HCT116 (cell line): ENCODE measurements at regions not wholly inside any gene's neighbourhood (a gene's known extent, or its start where the extent isn't known, plus 50 kb on each side); places are given as distances from the start of the nearest gene placed in this dataset.

Experiments
- ATAC-seq: fragments of 200-7000 bp; cut with Tn5 transposase; 2 replicates; pipeline ENCODE4 v1.9.1; 2020; ENCODE audit warnings: mild to moderate bottlenecking, moderate library complexity
- BruUV-seq: library from RNA; stranded (reverse); fragments of 400-500 nt; replicated peaks from 2 replicates; lab custom pipeline; 2021; lab: Mats Ljungman, UMichigan
- CTCF ChIA-PET: fragments of 300-600 bp; sonication (Branson Sonifier 250); formaldehyde crosslinking; loops from one replicate; lab custom pipeline; 2021; ENCODE audit warnings: antibody characterized with exemption; lab: Charles Lee
- POLR2A ChIA-PET: fragments of 300-600, 350-600 bp; sonication (Branson Sonifier 250); formaldehyde crosslinking; loops from one replicate; lab custom pipeline; 2021; ENCODE audit warnings: antibody characterized with exemption; lab: Charles Lee
- RAD21 ChIA-PET, 2 experiments: fragments of 300-600 bp; sonication (Branson Sonifier 250); formaldehyde crosslinking; loops; one replicate each; lab custom pipeline; 2023; ENCODE audit warnings: low total read pairs in 2 of 2; ENCODE audit not compliant: uncharacterized antibody in 2 of 2, unreplicated experiment in 2 of 2, low non-redundant PET in 1 of 2; lab: Charles Lee
- DNase-seq: peaks from one replicate; pipeline ENCODE4 v3.0.0-alpha.2; 2010; ENCODE audit warnings: low read depth, low spot score
- H2AFZ ChIP-seq: fragments of 200-600 bp; shearing (Covaris generic), sonication (generic); 2 replicates; pipeline ENCODE4 v1.6.1; 2017; ENCODE audit warnings: low read depth, mixed run types, mixed read lengths, antibody characterized with exemption, low read length; ENCODE audit not compliant: poor library complexity, severe bottlenecking
- H3K27ac ChIP-seq: 2 replicates; pipeline ENCODE4 v1.5.1; 2012; ENCODE audit warnings: low read depth, low read length
- H3K27me3 ChIP-seq: fragments of 200-600 bp; sonication (generic); 2 replicates; pipeline ENCODE4 v1.6.1; 2016; ENCODE audit warnings: mixed run types, low read length, mixed read lengths; ENCODE audit not compliant: insufficient read depth
- H3K36me3 ChIP-seq, 2 experiments: fragments of 200-500 bp in 1 of 2; fragments of 200-600 bp in 1 of 2; sonication (Bioruptor generic) in 1 of 2; sonication (generic) in 1 of 2; 2 replicates each; pipeline versions ENCODE4 v1.5.1 to v1.6.1; 2014 to 2016; ENCODE audit warnings: low read length in 2 of 2, inconsistent platforms in 1 of 2, mixed read lengths in 1 of 2, mixed run types in 1 of 2; ENCODE audit not compliant: insufficient read depth in 2 of 2, control insufficient read depth in 1 of 2
- H3K4me1 ChIP-seq, 2 experiments: fragments of 200-600 bp in 1 of 2; sonication (generic) in 1 of 2; 2 replicates each; pipeline versions ENCODE4 v1.5.1 to v1.6.1; 2012 to 2017; ENCODE audit warnings: low read length in 2 of 2, inconsistent platforms in 1 of 2, mild to moderate bottlenecking in 1 of 2, mixed read lengths in 1 of 2, mixed run types in 1 of 2, moderate library complexity in 1 of 2; ENCODE audit not compliant: insufficient read depth in 2 of 2, control insufficient read depth in 1 of 2
- H3K4me2 ChIP-seq: fragments of 200-600 bp; sonication (generic); 2 replicates; pipeline ENCODE4 v1.6.1; 2017; ENCODE audit warnings: mixed run types, low read length, mixed read lengths
- H3K4me3 ChIP-seq, 2 experiments: fragments of 200-600 bp in 1 of 2; sonication (generic) in 1 of 2; replicated peaks in 1 of 2; 2 replicates each; pipeline ENCODE4 v1.5.1; 2011 to 2016; ENCODE audit warnings: low read length in 2 of 2, control low read depth in 1 of 2, low read depth in 1 of 2, mild to moderate bottlenecking in 1 of 2, mixed read lengths in 1 of 2, mixed run types in 1 of 2
- H3K79me2 ChIP-seq: fragments of 200-600 bp; sonication (generic); 2 replicates; pipeline ENCODE4 v1.6.1; 2017; ENCODE audit warnings: mild to moderate bottlenecking, mixed run types, low read length, moderate library complexity, mixed read lengths; ENCODE audit not compliant: insufficient read depth
- H3K9ac ChIP-seq: fragments of 200-600 bp; sonication (generic); 2 replicates; pipeline ENCODE4 v1.6.1; 2016; ENCODE audit warnings: low read length, mixed read lengths
- H3K9me2 ChIP-seq: fragments of 200-600 bp; sonication (generic), shearing (Covaris generic); 2 replicates; pipeline ENCODE4 v1.6.1; 2017; ENCODE audit warnings: mixed run types, mild to moderate bottlenecking, moderate library complexity; ENCODE audit not compliant: insufficient read depth
- H3K9me3 ChIP-seq, 2 experiments: fragments of 200-500 bp in 1 of 2; fragments of 200-600 bp in 1 of 2; sonication (Bioruptor generic) in 1 of 2; sonication (generic) in 1 of 2; 2 replicates each; pipeline ENCODE4 v1.6.1; 2014 to 2017; ENCODE audit warnings: low read length in 2 of 2, mixed read lengths in 2 of 2, inconsistent platforms in 1 of 2, low read depth in 1 of 2, mild to moderate bottlenecking in 1 of 2, mixed run types in 1 of 2, moderate library complexity in 1 of 2; ENCODE audit not compliant: control insufficient read depth in 1 of 2, insufficient read depth in 1 of 2
- H4K20me1 ChIP-seq: fragments of 200-600 bp; sonication (generic), shearing (Covaris generic); 2 replicates; pipeline ENCODE4 v1.6.1; 2017; ENCODE audit warnings: mixed run types, mild to moderate bottlenecking, moderate library complexity; ENCODE audit not compliant: insufficient read depth
- CBX3 ChIP-seq: IDR thresholded peaks from 2 replicates; pipeline ENCODE4 v1.6.1; 2012; ENCODE audit warnings: low read depth
- CEBPB ChIP-seq: IDR thresholded peaks from 2 replicates; pipeline ENCODE4 v1.6.1; 2012; ENCODE audit warnings: low read depth
- CTCF ChIP-seq, 3 experiments: fragments of 200-600 bp in 1 of 3; sonication (generic) in 1 of 3; IDR thresholded peaks in 2 of 3; conservative IDR thresholded peaks in 1 of 3; 2 replicates each; pipeline ENCODE4 v1.5.1; 2012 to 2017; ENCODE audit warnings: low read depth in 2 of 3, low read length in 2 of 3, antibody characterized with exemption in 1 of 3, borderline replicate concordance in 1 of 3, control low read depth in 1 of 3, mild to moderate bottlenecking in 1 of 3, mixed read lengths in 1 of 3, mixed run types in 1 of 3, moderate library complexity in 1 of 3; ENCODE audit not compliant: insufficient read depth in 1 of 3
- EGR1 ChIP-seq: IDR thresholded peaks from 2 replicates; pipeline ENCODE4 v1.6.1; 2012; ENCODE audit warnings: low read depth
- ELF1 ChIP-seq: IDR thresholded peaks from 2 replicates; pipeline ENCODE4 v1.6.1; 2012; ENCODE audit warnings: low read depth, borderline replicate concordance
- EZH2 ChIP-seq: fragments of 200-600 bp; sonication (generic); IDR thresholded peaks from 2 replicates; pipeline ENCODE4 v1.6.1; 2017; ENCODE audit warnings: antibody characterized with exemption, mixed run types
- FOSL1 ChIP-seq: IDR thresholded peaks from 2 replicates; pipeline ENCODE4 v1.6.1; 2012; ENCODE audit warnings: low read depth
- JUND ChIP-seq: IDR thresholded peaks from 2 replicates; pipeline ENCODE4 v1.6.1; 2012
- MAX ChIP-seq: IDR thresholded peaks from 2 replicates; pipeline ENCODE4 v1.6.1; 2012
- SIN3A ChIP-seq: IDR thresholded peaks from 2 replicates; pipeline ENCODE4 v1.6.1; 2012; ENCODE audit warnings: low read depth
- TCF7L2 ChIP-seq: IDR thresholded peaks from 2 replicates; pipeline ENCODE4 v1.7.0; 2011; ENCODE audit warnings: borderline replicate concordance, inconsistent platforms; ENCODE audit not compliant: insufficient read depth, insufficient read length; ENCODE audit errors: extremely low read depth
- ZFX ChIP-seq: fragments of 450-650 bp; IDR thresholded peaks from 2 replicates; pipeline ENCODE4 v1.6.1; 2017
- ZNF274 ChIP-seq: fragments of 200-500 bp; sonication (Bioruptor generic); IDR thresholded peaks from 2 replicates; pipeline ENCODE4 v1.6.1; 2014; ENCODE audit warnings: mild to moderate bottlenecking, low read depth, low read length, inconsistent platforms
- intact Hi-C: fragments of 100-400 bp; cut with micrococcal nuclease; formaldehyde crosslinking; loops from 2 replicates; pipeline ENCODE4 v1.10.0; 2022

GRCh38 chr7:93047514-93048099, 70.2 kb downstream of the SAMD9 start:
- Histone ChIP-seq H3K79me2 (no peaks in the 10 kb centered on the region), H3K4me3 (no peak overlapping the region), H3K27ac (no peak overlapping the region), H3K9me2 (no peaks in the 10 kb centered on the region), H3K9me3 (no peaks in the 10 kb centered on the region), H2AFZ (peak overlapping the region; percentile 75), H3K4me1 (peaks cover 0 to 12% of the 10 kb centered on the region in 2 experiments; a peak in 2 of 4 replicates), H3K36me3 (no peaks in the 10 kb centered on the region), H3K9ac (no peak overlapping the region), H3K4me2 (no peak overlapping the region), H3K27me3 (no peaks in the 10 kb centered on the region), H4K20me1 (no peaks in the 10 kb centered on the region)
- no TSS peak for BruUV-seq
- RAD21 ChIA-PET = no interaction called here
- ATAC-seq = no peak
- POLR2A ChIA-PET = no interaction called here
- no peak for DNase-seq
- CTCF ChIA-PET = no interaction called here
- intact Hi-C loops = no loop called here
- TF ChIP-seq EZH2 (no peak), ZNF274 (no peak), SIN3A (no peak), TCF7L2 (no peak), FOSL1 (no peak), MAX (no peak), JUND (no peak), CEBPB (no peak), CTCF (IDR thresholded peaks at IDR 0.05 in 2 of 3, conservative IDR thresholded peaks at IDR 0.05 in 1 of 3; ENCODE audit: borderline replicate concordance in 1 of 3, insufficient read depth in 1 of 3, low read depth in 2 of 3, low read length in 2 of 3) (no peak), CBX3 (no peak), EGR1 (no peak), ZFX (no peak), ELF1 (no peak)
